ENCODE measurements at regions not wholly inside any gene's neighbourhood (a gene's known extent, or its start where the extent isn't known, plus 50 kb on each side); places are given as distances from the start of the nearest gene placed in this dataset.

GRCh38 chr20:16955462-16955861, 207.3 kb downstream of the OTOR start:
- TF ChIP-seq, protein P1, sequence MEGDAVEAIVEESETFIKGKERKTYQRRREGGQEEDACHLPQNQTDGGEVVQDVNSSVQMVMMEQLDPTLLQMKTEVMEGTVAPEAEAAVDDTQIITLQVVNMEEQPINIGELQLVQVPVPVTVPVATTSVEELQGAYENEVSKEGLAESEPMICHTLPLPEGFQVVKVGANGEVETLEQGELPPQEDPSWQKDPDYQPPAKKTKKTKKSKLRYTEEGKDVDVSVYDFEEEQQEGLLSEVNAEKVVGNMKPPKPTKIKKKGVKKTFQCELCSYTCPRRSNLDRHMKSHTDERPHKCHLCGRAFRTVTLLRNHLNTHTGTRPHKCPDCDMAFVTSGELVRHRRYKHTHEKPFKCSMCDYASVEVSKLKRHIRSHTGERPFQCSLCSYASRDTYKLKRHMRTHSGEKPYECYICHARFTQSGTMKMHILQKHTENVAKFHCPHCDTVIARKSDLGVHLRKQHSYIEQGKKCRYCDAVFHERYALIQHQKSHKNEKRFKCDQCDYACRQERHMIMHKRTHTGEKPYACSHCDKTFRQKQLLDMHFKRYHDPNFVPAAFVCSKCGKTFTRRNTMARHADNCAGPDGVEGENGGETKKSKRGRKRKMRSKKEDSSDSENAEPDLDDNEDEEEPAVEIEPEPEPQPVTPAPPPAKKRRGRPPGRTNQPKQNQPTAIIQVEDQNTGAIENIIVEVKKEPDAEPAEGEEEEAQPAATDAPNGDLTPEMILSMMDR (conservative IDR thresholded peaks at IDR 0.05) = no peak
- no peak for TF ChIP-seq ZFX (IDR thresholded peaks at IDR 0.05)
